ENCODE measurements at regions not wholly inside any gene's neighbourhood (a gene's known extent, or its start where the extent isn't known, plus 50 kb on each side); places are given as distances from the start of the nearest gene placed in this dataset.

DNA sequence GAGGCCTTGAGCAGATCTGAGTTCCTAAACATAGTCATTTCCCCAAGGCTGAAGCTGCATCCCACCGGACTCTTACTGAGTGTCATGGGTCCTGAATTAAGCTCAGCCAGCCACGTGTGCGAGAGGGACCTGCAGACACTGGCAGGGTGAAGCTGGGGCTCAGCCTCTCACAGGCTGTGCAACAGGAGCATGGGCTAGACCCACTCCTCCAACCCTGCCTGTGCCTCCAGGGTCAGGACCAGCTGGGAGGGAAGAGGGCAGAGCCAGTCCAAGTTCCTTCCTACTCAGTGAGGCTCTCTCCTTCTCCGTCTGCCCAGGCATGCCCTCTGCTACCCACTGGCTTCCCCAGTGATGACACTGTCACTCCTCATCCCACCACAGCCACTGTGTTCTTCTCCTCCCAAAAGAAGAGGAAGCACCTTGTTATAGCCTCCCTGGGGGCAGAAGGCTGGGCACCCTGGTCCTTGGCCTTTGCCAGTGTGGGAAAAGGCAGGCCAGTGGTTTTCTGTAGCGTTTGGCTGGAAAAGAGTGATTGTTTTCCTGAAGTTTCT, 78.9 kb downstream of the KCNF1 start:
- POLR2A ChIA-PET (ENCODE audit: partially characterized antibody) = no interaction called here
- H4K20me1 ChIP-seq (replicated peaks in 1 of 2; ENCODE audit: control insufficient read depth in 1 of 2, insufficient read depth in 2 of 2, low read length in 2 of 2) = no peaks in the 10 kb centered on the region
- no peak overlapping the region for H3K56ac ChIP-seq (replicated peaks; ENCODE audit: insufficient read length, low read depth, low read length)
- H3K23me2 ChIP-seq (ENCODE audit: low read depth, low read length) = no peaks in the 10 kb centered on the region
- H3K36me3 ChIP-seq (ENCODE audit: control insufficient read depth in 2 of 4, insufficient read depth in 4 of 4, low read length in 3 of 4) = no peaks in the 10 kb centered on the region
- no peak for DNase-seq (ENCODE audit: low read depth in 1 of 2, low spot score in 2 of 2)
- H2BK5ac ChIP-seq (ENCODE audit: low read depth, low read length) = no peak overlapping the region
- no peak overlapping the region for H3K14ac ChIP-seq (ENCODE audit: insufficient read length)
- no peaks in the 10 kb centered on the region for H3K9me3 ChIP-seq (ENCODE audit: insufficient read depth in 2 of 2, low read depth in 1 of 2, low read length in 1 of 2)
- H3K79me1 ChIP-seq (ENCODE audit: low read depth, low read length) = no peaks in the 10 kb centered on the region
- no peak overlapping the region for H4K8ac ChIP-seq (ENCODE audit: extremely low read depth, insufficient read depth, low read length)
- no peak overlapping the region for H3K4me3 ChIP-seq (ENCODE audit: extremely low read depth in 1 of 4, insufficient read depth in 2 of 4, low read depth in 3 of 4, low read length in 4 of 4)
- no peak overlapping the region for H3K23ac ChIP-seq (ENCODE audit: insufficient read length)
- H3K18ac ChIP-seq (ENCODE audit: extremely low read depth, low read length) = no peak overlapping the region
- H2AK5ac ChIP-seq (ENCODE audit: low read depth, low read length) = no peak overlapping the region
- H3K79me2 ChIP-seq (ENCODE audit: control insufficient read depth in 1 of 2, insufficient read depth in 2 of 2, low read length in 2 of 2) = no peaks in the 10 kb centered on the region
- no peak overlapping the region for H4K5ac ChIP-seq (ENCODE audit: insufficient read length, low read depth, low read length)
- no peak overlapping the region; the same call in 1 of the 2 replicates for H2BK15ac ChIP-seq (ENCODE audit: low read length)
- H3K4me2 ChIP-seq (ENCODE audit: insufficient read depth in 1 of 2, low read depth in 2 of 2, low read length in 2 of 2) = no peak overlapping the region
- CTCF ChIA-PET (ENCODE audit: partially characterized antibody) = interaction anchor here (1.3 to 2.0 kb wide), 3 partner anchors 10 to 134 kb away, joined by 4 to 5 read pairs (median 5); no protein-coding TSS in a partner anchor
- FAIRE-seq = no peak
- no peak overlapping the region for H2BK120ac ChIP-seq (replicated peaks; ENCODE audit: low read depth, low read length)
- H2AFZ ChIP-seq (ENCODE audit: low read length) = no peak overlapping the region
- no peak overlapping the region for H4K91ac ChIP-seq (replicated peaks; ENCODE audit: insufficient read length, low read length)
- H3K27me3 ChIP-seq (replicated peaks in 1 of 4; ENCODE audit: control insufficient read depth in 3 of 4, extremely low read depth in 1 of 4, insufficient read depth in 3 of 4, low read length in 3 of 4) = no peaks in the 10 kb centered on the region
- WGBS, 2 experiments (ENCODE audit: extremely low coverage in 1 of 2, insufficient coverage in 1 of 2, insufficient read length in 1 of 2, insufficient replicate concordance in 2 of 2, low coverage in 1 of 2, low lambda C conversion rate in 2 of 2, missing lambda C conversion rate in 1 of 2) = 80% methylated on average over 5 of the region's 5 CpGs; no CpG with 5 or more reads in 1 of the 2 experiments
- no peak overlapping the region for H3K9ac ChIP-seq (replicated peaks in 1 of 4; ENCODE audit: extremely low read depth in 1 of 4, low read depth in 3 of 4, low read length in 3 of 4)
- H3K27ac ChIP-seq (ENCODE audit: low read depth, low read length) = no peak overlapping the region
- no peak overlapping the region for H2BK20ac ChIP-seq (ENCODE audit: low read length)
- H3K4me1 ChIP-seq (replicated peaks in 1 of 4; ENCODE audit: control insufficient read depth in 3 of 4, insufficient read depth in 4 of 4, low read length in 3 of 4) = no peaks in the 10 kb centered on the region
- no peak overlapping the region for H3K4ac ChIP-seq (replicated peaks; ENCODE audit: insufficient read length, low read depth, low read length)
- no peak overlapping the region for H2BK12ac ChIP-seq (ENCODE audit: low read depth, low read length)
- TF ChIP-seq HDAC2 (IDR thresholded peaks at IDR 0.05; ENCODE audit: borderline replicate concordance in 1 of 2, low read depth in 2 of 2, low read length in 2 of 2) = no peak

Measured in H1 (cell line).